Esophagus muscularis mucosa (tissue), 4 donors: ENCODE measurements at regions not wholly inside any gene's neighbourhood (a gene's known extent, or its start where the extent isn't known, plus 50 kb on each side); places are given as distances from the start of the nearest gene placed in this dataset.

Source experiments
- DNase-seq: peaks from one replicate; pipeline ENCODE4 v3.0.0-alpha.2; 2017; ENCODE audit errors: extremely low spot score
- H3K27ac ChIP-seq, 4 donors: fragments of 200-600 bp; sonication (generic); replicated peaks in 1 of 4; 1 replicate in 3 of 4; 2 replicates in 1 of 4; pipeline ENCODE4 v1.5.1; 2016 to 2019; ENCODE audit warnings: mild to moderate bottlenecking in 1 of 4
- H3K27me3 ChIP-seq, 4 donors: fragments of 200-600 bp; sonication (generic); one replicate each; pipeline versions ENCODE4 v1.5.1 to v1.6.0; 2016 to 2019
- H3K36me3 ChIP-seq, 4 donors: fragments of 200-600 bp; sonication (generic); one replicate each; pipeline ENCODE4 v1.5.1; 2016 to 2019
- H3K4me1 ChIP-seq, 4 donors: fragments of 200-600 bp; sonication (generic); one replicate each; pipeline ENCODE4 v1.5.1; 2016 to 2019
- H3K4me3 ChIP-seq, 4 donors: fragments of 200-600 bp; sonication (generic); 1 replicate in 2 of 4; 2 replicates in 2 of 4; pipeline ENCODE4 v1.5.1; 2016 to 2019; ENCODE audit warnings: mild to moderate bottlenecking in 4 of 4, moderate library complexity in 1 of 4
- H3K9me3 ChIP-seq, 4 donors: fragments of 200-600 bp; sonication (generic); 1 replicate in 3 of 4; 2 replicates in 1 of 4; pipeline ENCODE4 v1.5.1; 2016 to 2019
- CTCF ChIP-seq, 3 experiments: fragments of 200-600 bp in 2 of 3; fragments of 450-650 bp in 1 of 3; sonication (generic) in 2 of 3; IDR thresholded peaks; one replicate each; pipeline ENCODE4 v1.5.1; 2017 to 2019; ENCODE audit warnings: antibody characterized with exemption in 3 of 3, mild to moderate bottlenecking in 2 of 3, moderate library complexity in 1 of 3
- EP300 ChIP-seq: sonication (generic); formaldehyde crosslinking; IDR thresholded peaks from one replicate; pipeline ENCODE4 v1.6.1; 2017; ENCODE audit warnings: antibody characterized with exemption
- POLR2A ChIP-seq: fragments of 450-650 bp; IDR thresholded peaks from one replicate; pipeline ENCODE4 v1.6.1; 2017; ENCODE audit warnings: antibody characterized with exemption, moderate library complexity, mild to moderate bottlenecking, low read depth
- POLR2AphosphoS5 ChIP-seq, 2 donors: sonication (generic); formaldehyde crosslinking; IDR thresholded peaks; one replicate each; pipeline ENCODE4 v1.6.1; 2017; ENCODE audit warnings: antibody characterized with exemption in 2 of 2
- WGBS: methylation state at CpG from one replicate; pipeline ENCODE4 v1.1.5; 2018; 5-methylcytosine and 5-hydroxymethylcytosine counted together
- intact Hi-C: fragments of 100-400 bp; cut with DNase I; formaldehyde crosslinking; loops from one replicate; pipeline ENCODE4 v1.15.1; 2023

- H3K4me1 ChIP-seq: peaks cover 0 to 3% (median 0%) of the 10 kb centered on the region in 4 donors
- TF ChIP-seq POLR2A (no peak), EP300 (no peak), CTCF (IDR thresholded peaks at IDR 0.05) (no peak), POLR2AphosphoS5 (IDR thresholded peaks at IDR 0.05) (no peak)
- no peak overlapping the region for H3K4me3 ChIP-seq
- no peak for DNase-seq
- no peak overlapping the region for H3K27ac ChIP-seq
- no peaks in the 10 kb centered on the region for H3K9me3 ChIP-seq
- H3K27me3 ChIP-seq: no peaks in the 10 kb centered on the region
- intact Hi-C loops: no loop called here
- H3K36me3 ChIP-seq: no peaks in the 10 kb centered on the region
- WGBS: 84% methylated on average over 7 of the region's 7 CpGs
These were observed 263.8 kb downstream of the CYRIA start for GRCh38 chr2:16401761-16402300.

GRCh38 chr2:16400127-16400623 lies 265.5 kb downstream of the CYRIA start:
- no peaks in the 10 kb centered on the region for H3K36me3 ChIP-seq
- H3K4me1 ChIP-seq: no peaks in the 10 kb centered on the region
- H3K4me3 ChIP-seq: no peak overlapping the region
- intact Hi-C loops: no loop called here
- DNase-seq: no peak
- TF ChIP-seq CTCF (IDR thresholded peaks at IDR 0.05) (no peak), POLR2AphosphoS5 (IDR thresholded peaks at IDR 0.05) (no peak), EP300 (no peak), POLR2A (no peak)
- no peaks in the 10 kb centered on the region for H3K9me3 ChIP-seq
- H3K27me3 ChIP-seq: no peaks in the 10 kb centered on the region
- 31% methylated on average over 5 of the region's 7 CpGs for WGBS
- H3K27ac ChIP-seq: no peak overlapping the region

- Histone ChIP-seq H3K36me3 (no peaks in the 10 kb centered on the region), H3K4me3 (no peak overlapping the region), H3K27ac (no peak overlapping the region), H3K4me1 (no peaks in the 10 kb centered on the region), H3K9me3 (no peaks in the 10 kb centered on the region), H3K27me3 (no peaks in the 10 kb centered on the region)
- no peak for TF ChIP-seq CTCF (IDR thresholded peaks at IDR 0.05)
- TF ChIP-seq EP300: no peak
- no peak for TF ChIP-seq POLR2AphosphoS5 (IDR thresholded peaks at IDR 0.05)
- TF ChIP-seq POLR2A: no peak
- WGBS: 72% methylated on average over 2 of the region's 2 CpGs
- no peak for DNase-seq
- intact Hi-C loops: no loop called here
These were observed 267.1 kb downstream of the CYRIA start for GRCh38 chr2:16398486-16399043.

GRCh38 chr2:16397681-16398475 lies 267.8 kb downstream of the CYRIA start:
- Histone ChIP-seq H3K4me1 (peaks cover 0 to 2% (median 0%) of the 10 kb centered on the region in 4 donors), H3K36me3 (no peaks in the 10 kb centered on the region), H3K9me3 (no peaks in the 10 kb centered on the region), H3K27ac (no peak overlapping the region), H3K27me3 (no peaks in the 10 kb centered on the region), H3K4me3 (no peak overlapping the region)
- TF ChIP-seq CTCF (IDR thresholded peaks at IDR 0.05) (no peak), EP300 (no peak), POLR2AphosphoS5 (IDR thresholded peaks at IDR 0.05) (no peak), POLR2A (no peak)
- no peak for DNase-seq
- WGBS: 80% methylated on average over 5 of the region's 6 CpGs
- intact Hi-C loops: no loop called here
